WTC11 (cell line): ENCODE measurements at regions not wholly inside any gene's neighbourhood (a gene's known extent, or its start where the extent isn't known, plus 50 kb on each side); places are given as distances from the start of the nearest gene placed in this dataset.

Source experiments
- ATAC-seq: fragments of 200-7000 bp; cut with Tn5 transposase; 2 replicates; pipeline ENCODE4 v1.10.0; 2021; ENCODE audit warnings: mild to moderate bottlenecking, moderate library complexity
- CTCF ChIA-PET: fragments of 300-600 bp; sonication (Branson Sonifier 250); formaldehyde crosslinking; loops from one replicate; lab custom pipeline; 2021; ENCODE audit warnings: antibody characterized with exemption; lab: Charles Lee
- POLR2A ChIA-PET: fragments of 350-600 bp; sonication (Branson Sonifier 250); formaldehyde crosslinking; loops from one replicate; lab custom pipeline; 2021; ENCODE audit warnings: antibody characterized with exemption; lab: Charles Lee
- DNase-seq: peaks from one replicate; pipeline ENCODE4 v3.0.0; 2021; ENCODE audit warnings: low spot score
- H3K27ac Mint-ChIP-seq: 2 replicates; pipeline ENCODE4 v1.8.0; 2021; ENCODE audit warnings: mixed read lengths
- H3K27me3 Mint-ChIP-seq: 2 replicates; pipeline ENCODE4 v1.8.0; 2021; ENCODE audit warnings: low read depth, mild to moderate bottlenecking, moderate library complexity, mixed read lengths
- H3K36me3 Mint-ChIP-seq: 2 replicates; pipeline ENCODE4 v1.8.0; 2021; ENCODE audit warnings: mixed read lengths
- H3K4me1 Mint-ChIP-seq: 2 replicates; pipeline ENCODE4 v1.8.0; 2022; ENCODE audit warnings: mixed read lengths
- H3K4me3 Mint-ChIP-seq: 2 replicates; pipeline ENCODE4 v1.8.0; 2021; ENCODE audit warnings: mild to moderate bottlenecking, moderate library complexity, mixed read lengths
- H3K9me3 Mint-ChIP-seq: 2 replicates; pipeline ENCODE4 v1.8.0; 2021; ENCODE audit warnings: mixed read lengths
- E2F4 ChIP-seq: sonication (generic); formaldehyde crosslinking; IDR thresholded peaks from 2 replicates; pipeline ENCODE4 v1.8.1; 2022; ENCODE audit warnings: low read depth, mild to moderate bottlenecking, moderate library complexity, missing genetic modification reagents, borderline replicate concordance
- E2F5 ChIP-seq: sonication (generic); formaldehyde crosslinking; IDR thresholded peaks from 2 replicates; pipeline ENCODE4 v1.8.1; 2022; ENCODE audit warnings: mild to moderate bottlenecking, moderate library complexity, missing genetic modification reagents
- ELF4 ChIP-seq: sonication (generic); formaldehyde crosslinking; IDR thresholded peaks from 2 replicates; pipeline ENCODE4 v1.8.1; 2022; ENCODE audit warnings: low read depth, mild to moderate bottlenecking, moderate library complexity, missing genetic modification reagents
- ETV6 ChIP-seq: sonication (generic); formaldehyde crosslinking; IDR thresholded peaks from 2 replicates; pipeline ENCODE4 v1.8.1; 2022; ENCODE audit warnings: mild to moderate bottlenecking, missing genetic modification reagents
- FOXP1 ChIP-seq: sonication (generic); formaldehyde crosslinking; IDR thresholded peaks from 2 replicates; pipeline ENCODE4 v1.8.0; 2022; ENCODE audit warnings: missing genetic modification reagents, mild to moderate bottlenecking, moderate library complexity, borderline replicate concordance
- GABPB1 ChIP-seq: sonication (generic); formaldehyde crosslinking; IDR thresholded peaks from 2 replicates; pipeline ENCODE4 v1.8.1; 2023; ENCODE audit warnings: mild to moderate bottlenecking, missing genetic modification reagents
- GRHL2 ChIP-seq: fragments of 250-450 bp; sonication (Bioruptor Pico); IDR thresholded peaks from 2 replicates; pipeline ENCODE4 v1.8.0; 2022; ENCODE audit warnings: mild to moderate bottlenecking, moderate library complexity; ENCODE audit not compliant: insufficient replicate concordance, severe bottlenecking
- NFATC4 ChIP-seq: fragments of 250-450 bp; sonication (Bioruptor Pico); IDR thresholded peaks from 2 replicates; pipeline ENCODE4 v1.9.0; 2021; ENCODE audit warnings: mild to moderate bottlenecking
- NFYB ChIP-seq: sonication (generic); formaldehyde crosslinking; conservative IDR thresholded peaks from 2 replicates; pipeline ENCODE4 v1.8.0; 2022; ENCODE audit warnings: low read depth, missing genetic modification reagents
- RELA ChIP-seq: sonication (generic); formaldehyde crosslinking; IDR thresholded peaks from 2 replicates; pipeline ENCODE4 v1.8.1; 2022; ENCODE audit warnings: missing genetic modification reagents, mild to moderate bottlenecking, borderline replicate concordance
- RORB ChIP-seq: fragments of 250-450 bp; sonication (Bioruptor Pico); IDR thresholded peaks from 2 replicates; pipeline ENCODE4 v1.9.0; 2021; ENCODE audit warnings: mild to moderate bottlenecking
- ZBTB21 ChIP-seq: sonication (generic); formaldehyde crosslinking; IDR thresholded peaks from 2 replicates; pipeline ENCODE4 v1.8.1; 2023; ENCODE audit warnings: mild to moderate bottlenecking, missing genetic modification reagents, borderline replicate concordance
- ZNF121 ChIP-seq: sonication (generic); formaldehyde crosslinking; IDR thresholded peaks from 2 replicates; pipeline ENCODE4 v1.8.0; 2023; ENCODE audit warnings: missing genetic modification reagents
- ZNF219 ChIP-seq: sonication (generic); formaldehyde crosslinking; IDR thresholded peaks from 2 replicates; pipeline ENCODE4 v1.8.0; 2023; ENCODE audit warnings: missing genetic modification reagents, mild to moderate bottlenecking, borderline replicate concordance
- ZNF317 ChIP-seq: sonication (generic); formaldehyde crosslinking; IDR thresholded peaks from 2 replicates; pipeline ENCODE4 v1.8.1; 2023; ENCODE audit warnings: low read depth, mild to moderate bottlenecking, moderate library complexity, missing genetic modification reagents, borderline replicate concordance
- ZNF512 ChIP-seq: sonication (generic); formaldehyde crosslinking; IDR thresholded peaks from 2 replicates; pipeline ENCODE4 v1.8.1; 2022; ENCODE audit warnings: missing genetic modification reagents, borderline replicate concordance
- TF ChIP-seq, protein P1 (sequence below): sonication (generic); formaldehyde crosslinking; IDR thresholded peaks from 2 replicates; pipeline ENCODE4 v1.8.0; 2023; ENCODE audit warnings: missing genetic modification reagents
- TF ChIP-seq, protein P2 (sequence below): fragments of 250-450 bp; sonication (Bioruptor Pico); IDR thresholded peaks from 2 replicates; pipeline ENCODE4 v2.1.2; 2022; ENCODE audit warnings: mild to moderate bottlenecking, moderate library complexity
- TF ChIP-seq, protein P3 (sequence below): sonication (generic); formaldehyde crosslinking; IDR thresholded peaks from 2 replicates; pipeline ENCODE4 v1.8.1; 2023; ENCODE audit warnings: mild to moderate bottlenecking, missing genetic modification reagents, moderate library complexity
- TF ChIP-seq, protein P4 (sequence below): sonication (generic); formaldehyde crosslinking; IDR thresholded peaks from 2 replicates; pipeline ENCODE4 v1.8.1; 2023; ENCODE audit warnings: mild to moderate bottlenecking, moderate library complexity, missing genetic modification reagents
- TF ChIP-seq, protein P5 (sequence below): sonication (generic); formaldehyde crosslinking; IDR thresholded peaks from 2 replicates; pipeline ENCODE4 v1.8.0; 2022; ENCODE audit warnings: mild to moderate bottlenecking, missing genetic modification reagents

- ATAC-seq, result no peak
- no peak for DNase-seq
- Mint-ChIP-seq H3K4me1 (no peaks in the 10 kb centered on the region), H3K4me3 (no peak overlapping the region), H3K36me3 (no peaks in the 10 kb centered on the region), H3K27me3 (no peaks in the 10 kb centered on the region), H3K9me3 (no peaks in the 10 kb centered on the region), H3K27ac (no peak overlapping the region)
- TF ChIP-seq, protein P1, sequence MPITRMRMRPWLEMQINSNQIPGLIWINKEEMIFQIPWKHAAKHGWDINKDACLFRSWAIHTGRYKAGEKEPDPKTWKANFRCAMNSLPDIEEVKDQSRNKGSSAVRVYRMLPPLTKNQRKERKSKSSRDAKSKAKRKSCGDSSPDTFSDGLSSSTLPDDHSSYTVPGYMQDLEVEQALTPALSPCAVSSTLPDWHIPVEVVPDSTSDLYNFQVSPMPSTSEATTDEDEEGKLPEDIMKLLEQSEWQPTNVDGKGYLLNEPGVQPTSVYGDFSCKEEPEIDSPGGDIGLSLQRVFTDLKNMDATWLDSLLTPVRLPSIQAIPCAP (CRISPR knock-in tag), result no peak
- no peak for TF ChIP-seq ZNF121 (CRISPR knock-in tag)
- TF ChIP-seq ZNF512, result no peak
- TF ChIP-seq NFYB (CRISPR knock-in tag), result no peak
- TF ChIP-seq ELF4 (CRISPR knock-in tag), result no peak
- TF ChIP-seq, protein P2, sequence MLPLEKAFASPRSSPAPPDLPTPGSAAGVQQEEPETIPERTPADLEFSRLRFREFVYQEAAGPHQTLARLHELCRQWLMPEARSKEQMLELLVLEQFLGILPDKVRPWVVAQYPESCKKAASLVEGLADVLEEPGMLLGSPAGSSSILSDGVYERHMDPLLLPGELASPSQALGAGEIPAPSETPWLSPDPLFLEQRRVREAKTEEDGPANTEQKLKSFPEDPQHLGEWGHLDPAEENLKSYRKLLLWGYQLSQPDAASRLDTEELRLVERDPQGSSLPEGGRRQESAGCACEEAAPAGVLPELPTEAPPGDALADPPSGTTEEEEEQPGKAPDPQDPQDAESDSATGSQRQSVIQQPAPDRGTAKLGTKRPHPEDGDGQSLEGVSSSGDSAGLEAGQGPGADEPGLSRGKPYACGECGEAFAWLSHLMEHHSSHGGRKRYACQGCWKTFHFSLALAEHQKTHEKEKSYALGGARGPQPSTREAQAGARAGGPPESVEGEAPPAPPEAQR (CRISPR knock-in tag), result no peak
- no peak for TF ChIP-seq E2F4
- TF ChIP-seq ZNF219 (CRISPR knock-in tag), result no peak
- no peak for TF ChIP-seq GRHL2 (CRISPR knock-in tag)
- ChIA-PET POLR2A (no interaction called here), CTCF (no interaction called here)
Measured at GRCh38 chr3:156772588-156773206, 53.5 kb upstream of the LEKR1 start.

GRCh38 chr3:156776031-156776430, 50.1 kb upstream of the LEKR1 start:
- TF ChIP-seq E2F5 (no peak), ZNF317 (CRISPR knock-in tag) (no peak), GRHL2 (CRISPR knock-in tag) (no peak), RELA (CRISPR knock-in tag) (no peak), ETV6 (CRISPR knock-in tag) (no peak), GABPB1 (CRISPR knock-in tag) (no peak), NFATC4 (CRISPR knock-in tag) (no peak), ZBTB21 (no peak), ELF4 (CRISPR knock-in tag) (no peak), RORB (CRISPR knock-in tag) (no peak), FOXP1 (CRISPR knock-in tag) (no peak)
- TF ChIP-seq, protein P3, sequence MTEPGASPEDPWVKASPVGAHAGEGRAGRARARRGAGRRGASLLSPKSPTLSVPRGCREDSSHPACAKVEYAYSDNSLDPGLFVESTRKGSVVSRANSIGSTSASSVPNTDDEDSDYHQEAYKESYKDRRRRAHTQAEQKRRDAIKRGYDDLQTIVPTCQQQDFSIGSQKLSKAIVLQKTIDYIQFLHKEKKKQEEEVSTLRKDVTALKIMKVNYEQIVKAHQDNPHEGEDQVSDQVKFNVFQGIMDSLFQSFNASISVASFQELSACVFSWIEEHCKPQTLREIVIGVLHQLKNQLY (CRISPR knock-in tag), result no peak
- TF ChIP-seq, protein P4, sequence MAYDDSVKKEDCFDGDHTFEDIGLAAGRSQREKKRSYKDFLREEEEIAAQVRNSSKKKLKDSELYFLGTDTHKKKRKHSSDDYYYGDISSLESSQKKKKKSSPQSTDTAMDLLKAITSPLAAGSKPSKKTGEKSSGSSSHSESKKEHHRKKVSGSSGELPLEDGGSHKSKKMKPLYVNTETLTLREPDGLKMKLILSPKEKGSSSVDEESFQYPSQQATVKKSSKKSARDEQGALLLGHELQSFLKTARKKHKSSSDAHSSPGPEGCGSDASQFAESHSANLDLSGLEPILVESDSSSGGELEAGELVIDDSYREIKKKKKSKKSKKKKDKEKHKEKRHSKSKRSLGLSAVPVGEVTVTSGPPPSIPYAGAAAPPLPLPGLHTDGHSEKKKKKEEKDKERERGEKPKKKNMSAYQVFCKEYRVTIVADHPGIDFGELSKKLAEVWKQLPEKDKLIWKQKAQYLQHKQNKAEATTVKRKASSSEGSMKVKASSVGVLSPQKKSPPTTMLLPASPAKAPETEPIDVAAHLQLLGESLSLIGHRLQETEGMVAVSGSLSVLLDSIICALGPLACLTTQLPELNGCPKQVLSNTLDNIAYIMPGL (CRISPR knock-in tag), result no peak
- TF ChIP-seq, protein P5, sequence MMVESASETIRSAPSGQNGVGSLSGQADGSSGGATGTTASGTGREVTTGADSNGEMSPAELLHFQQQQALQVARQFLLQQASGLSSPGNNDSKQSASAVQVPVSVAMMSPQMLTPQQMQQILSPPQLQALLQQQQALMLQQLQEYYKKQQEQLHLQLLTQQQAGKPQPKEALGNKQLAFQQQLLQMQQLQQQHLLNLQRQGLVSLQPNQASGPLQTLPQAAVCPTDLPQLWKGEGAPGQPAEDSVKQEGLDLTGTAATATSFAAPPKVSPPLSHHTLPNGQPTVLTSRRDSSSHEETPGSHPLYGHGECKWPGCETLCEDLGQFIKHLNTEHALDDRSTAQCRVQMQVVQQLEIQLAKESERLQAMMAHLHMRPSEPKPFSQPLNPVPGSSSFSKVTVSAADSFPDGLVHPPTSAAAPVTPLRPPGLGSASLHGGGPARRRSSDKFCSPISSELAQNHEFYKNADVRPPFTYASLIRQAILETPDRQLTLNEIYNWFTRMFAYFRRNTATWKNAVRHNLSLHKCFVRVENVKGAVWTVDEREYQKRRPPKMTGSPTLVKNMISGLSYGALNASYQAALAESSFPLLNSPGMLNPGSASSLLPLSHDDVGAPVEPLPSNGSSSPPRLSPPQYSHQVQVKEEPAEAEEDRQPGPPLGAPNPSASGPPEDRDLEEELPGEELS (CRISPR knock-in tag), result no peak
- POLR2A ChIA-PET, result no interaction called here
- CTCF ChIA-PET, result no interaction called here
- H3K27me3 Mint-ChIP-seq, result no peaks in the 10 kb centered on the region
- no peaks in the 10 kb centered on the region for H3K36me3 Mint-ChIP-seq
- ATAC-seq (no peak), DNase-seq (no peak)
- no peak overlapping the region for H3K4me3 Mint-ChIP-seq
- no peaks in the 10 kb centered on the region for H3K4me1 Mint-ChIP-seq
- H3K27ac Mint-ChIP-seq, result no peak overlapping the region
- H3K9me3 Mint-ChIP-seq, result no peaks in the 10 kb centered on the region
